Upper lobe of left lung (tissue), 4 donors: ENCODE measurements at regions not wholly inside any gene's neighbourhood (a gene's known extent, or its start where the extent isn't known, plus 50 kb on each side); places are given as distances from the start of the nearest gene placed in this dataset.

ENCODE experiments used
- EP300 ChIP-seq, 4 donors: sonication (generic); formaldehyde crosslinking; IDR thresholded peaks; one replicate each; pipeline ENCODE4 v1.5.1; 2017; ENCODE audit warnings: antibody characterized with exemption in 4 of 4, control low read depth in 2 of 4
- POLR2A ChIP-seq, 4 donors: fragments of 450-650 bp; IDR thresholded peaks; one replicate each; pipeline ENCODE4 v1.5.1; 2016 to 2017; ENCODE audit warnings: antibody characterized with exemption in 4 of 4, mild to moderate bottlenecking in 2 of 4

DNA sequence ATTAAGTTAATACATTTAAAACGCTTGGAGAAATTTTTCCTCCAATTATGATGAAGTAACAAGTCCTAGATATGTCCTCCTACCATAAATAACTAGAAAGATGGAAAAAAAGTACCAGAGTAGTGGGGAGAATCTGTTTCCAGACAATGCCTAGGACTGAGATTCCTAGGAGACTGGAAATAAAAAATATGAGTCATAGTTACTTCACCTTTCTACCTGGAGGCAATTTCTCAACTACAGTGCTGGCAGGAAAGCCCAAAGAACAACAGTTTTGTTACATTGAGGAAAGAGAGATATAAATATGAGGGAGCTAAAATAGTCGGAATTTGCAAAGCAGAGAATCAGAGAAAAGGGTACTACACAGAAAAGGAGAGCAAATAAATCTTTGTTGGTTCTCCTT, 202.1 kb upstream of the ARHGAP42 start:
- TF ChIP-seq POLR2A (IDR thresholded peaks at IDR 0.05) = no peak
- TF ChIP-seq EP300 (IDR thresholded peaks at IDR 0.05) = no peak
